GDM1 (cell line): ENCODE measurements at regions not wholly inside any gene's neighbourhood (a gene's known extent, or its start where the extent isn't known, plus 50 kb on each side); places are given as distances from the start of the nearest gene placed in this dataset.
"Not testable (repeated sequence)": the region's sequence is repeated elsewhere in the genome, so short reads cannot be mapped to it uniquely, and the experiment has no call there.

Experiments used
- DNase-seq: peaks from one replicate; lab custom pipeline; 2025; lab: John Stamatoyannopoulos, UW

DNA sequence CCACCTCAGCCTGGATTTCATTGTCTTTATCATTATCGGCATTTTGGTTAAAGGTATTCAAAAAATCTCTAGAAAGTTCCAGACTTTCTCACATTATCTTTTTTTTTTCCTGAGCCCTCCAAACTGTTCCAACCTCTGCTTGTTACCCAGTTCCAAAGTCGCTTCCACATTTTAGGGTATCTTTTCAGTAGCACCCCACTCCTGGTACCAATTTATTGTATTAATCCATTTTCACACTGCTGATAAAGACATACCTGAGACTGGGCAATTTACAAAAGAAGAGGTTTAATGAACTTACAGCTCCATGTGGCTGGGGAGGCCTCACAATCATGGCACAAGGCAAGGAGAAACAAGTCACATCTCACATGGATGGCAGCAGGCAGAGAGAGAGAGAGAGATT is 145.5 kb upstream of the SSTR1 start:
- not testable (repeated sequence) for DNase-seq

DNA sequence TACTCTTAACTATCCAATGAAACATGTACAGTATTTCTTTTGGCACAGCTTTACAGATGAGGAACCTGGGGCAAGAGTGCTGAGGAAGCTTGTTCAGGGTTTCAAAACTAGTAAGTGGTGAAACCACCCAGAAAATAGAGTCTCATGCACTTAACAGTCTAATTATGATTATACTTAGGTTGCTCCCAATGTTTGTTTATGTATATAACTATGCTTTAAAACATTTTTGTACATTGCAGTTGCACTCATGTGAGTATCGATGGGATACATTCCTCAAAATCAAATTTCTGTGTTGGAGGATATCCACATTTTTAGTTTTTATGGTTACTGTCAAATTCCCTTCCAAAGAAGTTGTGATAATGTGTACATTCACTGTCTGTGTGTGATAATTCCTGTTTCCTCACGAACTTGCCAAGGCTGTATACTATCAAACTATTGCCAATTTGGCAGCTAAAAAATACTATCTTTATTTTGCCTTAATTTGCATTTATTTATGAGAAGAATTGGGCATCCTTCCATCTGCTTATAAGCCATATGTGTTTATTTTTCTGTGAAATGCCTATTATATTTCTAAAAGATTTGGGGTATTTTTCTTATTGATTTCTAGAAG is 143.9 kb upstream of the SSTR1 start:
- no peak for DNase-seq

DNA sequence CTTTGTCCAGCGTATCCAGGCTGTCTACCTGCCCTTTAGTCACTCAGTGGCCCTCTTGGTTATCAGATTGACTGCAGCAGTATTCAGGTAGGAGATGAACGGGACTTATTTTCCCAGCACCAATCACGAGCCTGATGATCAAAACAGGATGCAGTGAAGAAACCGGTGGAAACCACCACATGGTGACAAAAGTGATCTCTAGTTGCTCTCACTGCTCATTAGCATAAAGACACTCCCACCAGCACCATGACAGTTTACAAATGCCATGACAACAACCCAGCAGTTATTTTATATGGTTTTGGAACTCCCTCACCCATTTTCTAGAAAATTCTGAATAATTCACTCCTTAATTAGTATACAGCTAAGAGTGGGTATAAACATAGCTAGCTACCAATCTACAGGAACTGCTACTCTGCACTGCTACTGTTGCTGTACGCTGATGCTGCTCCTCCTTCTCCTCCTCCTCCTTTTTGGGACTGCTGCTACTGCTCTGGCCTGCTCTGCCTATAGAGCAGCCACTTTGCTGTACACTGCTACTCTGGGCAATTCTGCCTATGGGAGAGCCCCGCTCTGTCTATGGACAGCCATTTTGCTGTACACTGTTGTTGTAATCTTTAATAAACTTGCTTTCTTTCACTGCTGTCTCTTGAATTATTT is 142.5 kb upstream of the SSTR1 start:
- DNase-seq = no peak

DNA sequence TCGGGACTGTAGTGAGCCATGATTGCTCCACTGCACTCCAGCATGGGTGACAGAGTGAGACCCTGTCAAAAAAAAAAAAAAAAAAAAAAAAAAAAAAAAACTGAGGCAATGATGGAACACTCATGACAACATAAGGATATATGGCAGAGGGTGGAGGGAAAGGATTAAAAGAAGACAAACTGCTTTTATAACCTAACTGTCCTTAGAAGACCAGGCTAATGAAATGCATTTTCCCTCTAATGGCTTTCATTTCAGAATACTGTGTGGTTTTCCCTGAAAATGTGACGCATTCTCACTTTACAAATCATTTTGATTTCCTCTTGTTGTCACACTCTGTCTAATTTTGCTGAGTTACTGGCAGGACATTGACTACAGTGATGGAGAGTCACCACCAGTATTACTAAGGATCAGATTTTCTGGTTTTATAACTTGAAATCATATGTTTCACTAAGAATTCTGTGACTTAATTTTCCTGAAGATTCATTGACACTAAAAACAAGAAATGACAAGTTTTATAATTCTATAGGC is 137.6 kb upstream of the SSTR1 start:
- DNase-seq = no peak

DNA sequence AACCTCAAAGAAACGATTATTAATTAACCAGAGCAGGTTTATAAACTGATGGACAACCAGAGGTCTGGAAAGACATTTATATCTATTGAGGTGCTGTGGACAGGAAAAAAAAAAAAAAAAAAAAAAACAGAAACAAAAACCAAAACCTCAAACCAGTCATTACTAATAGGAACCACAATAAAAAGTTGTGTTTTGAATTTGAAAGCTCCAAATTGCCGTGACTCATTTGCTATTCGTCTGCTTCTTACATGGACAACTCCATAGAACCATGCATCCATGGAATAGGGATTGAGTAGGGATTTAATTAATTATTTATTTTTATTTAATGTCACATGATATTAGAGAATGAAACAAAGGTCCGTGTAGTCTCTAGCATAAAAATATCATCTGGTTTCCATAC is 134.1 kb upstream of the SSTR1 start:
- no peak for DNase-seq

DNA sequence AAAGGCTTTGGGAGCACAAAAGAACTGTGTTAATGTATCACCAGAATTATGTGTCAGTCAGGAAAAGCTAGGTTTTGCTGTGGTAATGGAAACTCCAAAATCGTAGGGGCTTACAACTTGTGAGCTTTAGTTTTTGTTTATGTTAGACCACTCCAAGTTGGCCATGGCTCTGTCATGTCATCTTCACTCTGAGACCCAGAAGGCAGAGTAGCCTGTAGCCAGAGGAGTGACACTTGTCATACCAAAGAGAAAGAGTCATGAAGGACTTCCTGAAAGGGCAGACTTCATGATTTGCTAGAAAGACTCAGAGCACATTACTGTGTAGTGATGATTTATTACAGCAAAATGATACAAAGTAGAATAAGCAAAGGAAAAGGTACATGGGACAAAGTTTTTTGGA is 133.6 kb upstream of the SSTR1 start:
- no peak for DNase-seq

DNA sequence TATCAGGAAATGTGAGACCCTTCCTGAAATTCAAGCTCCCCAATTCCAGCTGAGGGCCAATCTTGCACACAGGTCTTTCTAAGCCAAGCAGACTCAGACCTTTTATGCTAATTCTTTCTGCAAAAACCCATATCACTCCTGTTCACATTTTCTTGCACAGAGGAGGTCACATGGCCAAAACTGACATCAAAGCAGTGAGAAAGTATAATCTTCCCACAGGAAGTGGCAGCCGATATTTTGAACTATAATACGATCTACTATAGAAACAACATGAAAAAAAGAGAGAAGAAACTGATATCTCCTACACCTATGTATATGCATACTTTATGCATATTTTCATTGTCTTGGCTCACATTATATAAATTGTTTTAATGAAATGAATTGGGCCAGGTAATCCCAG is 132.9 kb upstream of the SSTR1 start:
- no peak for DNase-seq

DNA sequence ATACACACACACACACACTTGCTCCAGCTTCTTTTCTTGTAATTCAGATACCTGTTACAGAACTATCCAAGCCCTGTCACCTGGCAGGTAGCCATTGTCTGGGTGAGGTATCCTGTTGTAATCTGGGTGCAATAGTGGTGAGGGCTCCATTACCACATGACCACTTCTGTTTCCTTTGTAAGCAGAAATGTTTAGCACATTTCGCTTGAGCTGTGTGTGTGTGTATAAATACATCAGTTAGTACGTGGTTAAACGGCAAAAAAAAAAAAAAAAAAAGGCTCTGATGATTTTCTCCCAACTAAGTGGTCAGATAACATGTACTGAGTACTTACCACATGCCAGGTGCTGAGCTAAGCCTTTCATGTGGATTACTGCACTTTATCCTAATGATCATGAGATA is 129.3 kb upstream of the SSTR1 start:
- no peak for DNase-seq

DNA sequence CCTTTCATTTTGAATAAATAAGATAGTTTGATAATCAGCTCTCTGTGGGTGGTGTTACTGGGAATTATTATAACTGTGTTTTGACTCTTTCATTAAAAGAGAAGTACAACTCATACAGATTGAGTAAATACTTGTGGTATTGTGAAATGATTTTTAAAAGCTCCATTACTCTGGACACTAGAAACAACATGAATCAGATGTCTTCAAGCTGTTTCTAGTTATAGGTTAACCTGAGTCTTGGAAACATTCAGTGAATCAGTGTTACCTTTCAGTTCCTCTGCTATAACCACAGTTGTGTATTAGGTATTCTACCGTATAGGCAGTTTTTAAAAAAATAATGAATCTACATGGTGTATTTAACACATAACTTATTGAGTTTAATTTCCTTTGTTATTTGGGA is 128.4 kb upstream of the SSTR1 start:
- no peak for DNase-seq

DNA sequence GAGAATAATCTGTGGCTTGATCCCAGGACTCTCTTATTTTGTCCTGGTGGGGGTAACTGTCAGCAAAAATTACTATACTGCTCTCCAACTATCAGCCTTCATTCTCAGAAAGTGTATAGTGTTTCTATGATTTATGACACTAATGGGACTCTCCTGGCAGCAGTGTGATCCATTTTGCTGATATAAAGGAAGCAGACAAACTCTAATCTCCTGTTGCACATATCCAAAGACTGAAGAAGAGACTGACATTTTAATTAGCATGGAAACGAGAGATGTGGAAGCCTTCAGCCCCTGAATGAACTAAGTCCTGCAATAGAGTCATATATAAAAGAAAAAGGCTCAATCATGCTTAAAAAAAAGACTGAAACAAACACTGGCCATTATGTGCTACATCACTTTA is 127.8 kb upstream of the SSTR1 start:
- DNase-seq = no peak

DNA sequence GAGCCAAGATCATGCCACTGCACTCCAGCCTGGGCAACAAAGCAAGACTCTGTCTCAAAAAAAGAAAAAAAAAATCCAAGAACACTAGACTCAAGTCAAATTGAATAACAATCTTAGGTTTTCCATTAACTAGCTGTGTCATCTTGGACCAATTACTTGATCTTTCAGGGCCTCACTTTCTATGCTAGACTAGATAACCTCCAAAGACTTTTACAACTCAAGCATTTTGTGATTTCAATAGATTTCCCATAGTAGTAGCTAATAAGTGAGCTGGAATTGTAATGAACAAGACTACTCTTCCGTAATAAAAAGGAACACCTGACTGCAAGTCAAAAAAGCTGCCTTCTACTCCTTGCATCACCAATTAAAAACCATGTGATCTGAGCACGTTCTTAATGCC is 127.0 kb upstream of the SSTR1 start:
- no peak for DNase-seq

DNA sequence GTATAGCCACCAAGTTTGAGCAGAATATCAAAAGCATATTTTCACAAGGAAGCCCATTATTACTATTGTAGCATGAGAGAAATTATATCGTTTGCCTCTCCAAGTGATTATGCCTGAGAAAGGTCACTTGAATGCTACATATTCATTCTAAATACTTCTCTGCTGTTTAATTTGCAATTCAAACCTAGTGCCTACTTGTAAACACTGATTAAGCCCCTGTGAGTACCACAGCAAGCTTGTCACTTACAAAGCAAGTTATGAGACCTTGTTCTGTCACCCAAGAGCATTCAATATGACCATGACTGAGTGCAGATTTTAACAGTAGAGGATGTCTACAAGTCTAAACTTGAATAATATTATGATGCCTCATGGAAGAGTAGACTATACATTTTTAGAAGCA is 124.7 kb upstream of the SSTR1 start:
- no peak for DNase-seq

DNA sequence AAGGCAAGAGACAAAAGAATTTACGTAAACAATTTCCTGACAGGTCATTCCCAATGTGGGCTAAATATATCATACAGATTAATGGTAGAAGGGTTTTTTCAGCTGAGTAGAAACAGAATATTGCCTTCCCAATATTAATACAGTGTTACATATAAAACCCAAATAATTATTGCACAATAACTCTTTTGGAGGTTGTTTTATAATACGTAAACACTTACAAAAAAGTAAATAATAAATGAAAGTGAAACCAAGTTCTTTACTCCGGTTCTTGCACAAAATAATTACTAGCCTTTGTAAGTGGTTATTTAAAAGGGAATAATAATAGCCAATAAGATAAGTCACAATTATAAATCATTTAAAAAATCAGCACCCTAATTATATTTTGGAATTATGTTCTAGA is 118.6 kb upstream of the SSTR1 start:
- no peak for DNase-seq

DNA sequence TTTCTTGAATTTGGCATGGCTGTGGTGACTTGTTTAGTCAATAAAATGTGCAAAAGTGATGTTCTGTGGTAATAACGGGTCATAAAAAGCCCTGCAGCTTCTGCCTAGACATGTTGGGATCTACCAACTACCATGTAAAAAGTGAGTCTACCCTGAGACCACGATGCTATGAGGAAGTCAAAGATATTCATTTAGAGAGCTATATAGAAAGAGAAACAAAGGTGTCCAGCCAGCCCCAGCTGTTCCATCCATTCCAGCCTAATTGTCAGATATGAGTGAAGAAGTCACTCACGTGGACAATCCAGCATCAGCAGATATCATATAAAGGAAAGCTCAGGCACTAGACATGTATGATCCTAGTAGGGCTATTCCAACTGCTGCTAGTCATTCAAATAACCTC is 117.2 kb upstream of the SSTR1 start:
- no peak for DNase-seq

DNA sequence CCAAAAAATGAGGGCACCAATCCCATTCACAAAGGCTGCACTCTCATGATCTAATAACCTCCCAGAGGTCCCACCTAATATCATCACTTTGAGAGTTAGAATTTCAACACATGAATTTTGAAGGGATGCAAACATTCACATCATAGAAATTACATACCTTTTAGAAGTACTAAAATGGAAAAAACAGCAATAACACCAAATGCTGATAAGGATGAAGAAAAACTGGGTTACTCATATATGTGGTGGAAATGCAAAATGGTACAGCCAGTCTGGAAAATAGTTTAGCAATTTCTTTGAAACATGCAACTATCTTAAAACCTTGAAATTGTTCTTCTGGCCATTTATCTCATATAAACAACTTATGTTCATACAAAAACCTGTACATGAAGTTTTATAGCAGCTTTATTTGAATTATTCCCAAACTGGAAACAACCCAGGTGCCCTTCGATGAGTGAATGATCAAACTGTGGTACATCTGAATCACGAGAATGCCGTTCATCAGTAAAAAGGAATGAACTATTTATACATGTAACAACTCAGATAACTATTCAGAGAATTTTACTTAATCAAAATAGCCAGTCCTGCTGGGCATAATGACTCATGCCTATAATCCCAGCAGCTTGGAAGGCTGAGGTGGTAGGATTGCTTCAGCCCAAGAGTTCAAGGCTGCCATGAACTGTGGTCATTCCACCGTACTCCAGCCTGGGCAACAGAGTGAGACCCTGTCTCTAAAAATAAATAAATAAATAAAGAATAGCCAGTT is 109.4 kb upstream of the SSTR1 start:
- no peak for DNase-seq

DNA sequence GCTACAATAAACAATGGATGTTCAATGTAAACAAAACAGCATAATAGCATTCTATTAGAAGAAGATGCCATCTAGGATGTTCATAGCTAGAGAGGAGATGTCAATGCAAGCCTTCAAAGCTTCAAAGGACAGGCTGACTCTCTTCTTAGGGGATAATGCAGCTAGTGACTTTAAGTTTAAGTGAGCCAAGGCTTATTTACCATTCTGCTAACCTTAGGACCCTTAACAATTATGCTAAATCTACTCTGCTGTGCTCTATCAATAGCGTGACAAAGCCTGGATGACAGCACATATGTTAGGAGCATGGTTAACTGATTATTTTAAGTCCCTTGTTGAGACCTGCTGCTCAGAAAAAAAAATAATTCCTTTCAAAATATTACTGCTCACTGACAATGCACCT is 106.0 kb upstream of the SSTR1 start:
- no peak for DNase-seq

DNA sequence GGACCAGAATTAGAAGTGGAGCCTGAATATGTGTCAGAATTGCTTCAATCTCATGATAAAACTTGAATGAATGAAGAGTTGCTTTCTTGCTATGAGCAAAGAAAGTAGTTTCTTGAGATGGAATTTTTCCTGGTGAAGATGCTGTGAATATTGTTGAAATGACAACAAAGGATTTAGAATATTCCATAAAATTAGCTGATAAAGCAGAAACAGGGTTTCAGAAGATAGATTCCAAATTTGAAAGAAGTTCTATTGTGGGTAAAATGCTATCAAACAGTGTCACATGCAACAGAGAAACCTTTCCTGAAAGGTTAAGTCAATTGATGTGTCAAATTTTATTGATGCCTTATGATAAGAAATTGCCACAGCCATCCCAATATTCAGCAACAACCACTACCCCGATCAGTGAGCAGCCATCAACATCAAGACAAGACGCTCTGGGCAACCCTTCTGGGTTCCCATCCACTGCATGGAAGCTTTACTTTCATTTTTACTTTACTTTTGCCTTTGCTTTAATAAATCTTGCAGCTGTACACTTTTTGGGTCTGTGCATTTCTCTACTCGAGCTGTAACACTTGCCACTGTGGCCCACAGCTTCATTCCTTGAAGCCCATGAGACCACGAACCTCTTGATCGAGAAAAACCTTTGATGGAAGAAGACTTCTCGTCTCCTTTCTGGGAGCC is 104.0 kb upstream of the SSTR1 start:
- DNase-seq = no peak

DNA sequence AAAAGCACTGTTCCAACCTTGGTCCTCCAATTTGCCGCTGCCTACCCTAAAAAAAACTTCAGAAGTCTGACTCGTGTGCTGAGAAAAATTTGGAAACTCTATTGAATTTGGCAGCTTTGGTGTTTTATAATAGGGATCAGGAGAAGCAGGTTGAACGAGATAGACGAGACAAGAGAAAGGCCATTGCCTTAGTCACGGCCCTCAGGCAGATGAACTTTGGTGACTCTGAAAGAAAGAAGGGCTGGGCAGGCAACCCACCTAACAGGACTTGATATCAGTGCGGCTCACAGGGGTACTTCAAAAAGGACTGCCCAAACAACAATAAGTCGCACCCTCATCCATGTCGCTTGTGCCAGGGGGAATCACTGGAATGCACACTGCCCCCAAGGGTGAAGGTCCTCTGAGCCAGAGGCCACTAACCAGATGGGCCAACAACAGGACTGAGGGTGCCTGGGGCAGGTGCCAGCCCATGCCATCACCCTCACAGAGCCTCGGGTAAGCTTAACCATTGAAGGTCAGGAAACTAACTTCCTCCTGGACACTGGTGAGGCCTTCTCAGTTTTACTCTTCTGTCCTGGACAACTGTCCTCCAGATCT is 102.5 kb upstream of the SSTR1 start:
- no peak for DNase-seq

DNA sequence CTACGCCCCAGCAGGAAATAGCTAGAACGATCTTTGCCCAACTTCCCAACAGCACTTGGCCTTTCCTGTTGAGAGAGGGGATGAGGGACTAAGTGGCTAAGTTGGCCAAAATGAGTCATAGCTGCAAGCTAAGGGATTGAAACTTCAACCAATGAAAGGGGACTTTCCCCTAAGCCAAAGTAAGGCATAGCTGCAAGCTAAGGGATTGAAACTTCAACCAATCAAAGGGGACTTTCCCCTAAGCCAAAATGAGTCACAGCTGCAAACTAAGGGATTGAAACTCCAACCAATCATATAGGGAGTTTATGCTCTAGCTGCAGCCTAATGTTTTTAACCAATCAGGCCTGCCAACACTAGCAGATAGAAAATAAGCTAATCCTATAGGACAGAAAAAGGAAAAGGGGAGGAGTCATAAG is 100.5 kb upstream of the SSTR1 start:
- no peak for DNase-seq

DNA sequence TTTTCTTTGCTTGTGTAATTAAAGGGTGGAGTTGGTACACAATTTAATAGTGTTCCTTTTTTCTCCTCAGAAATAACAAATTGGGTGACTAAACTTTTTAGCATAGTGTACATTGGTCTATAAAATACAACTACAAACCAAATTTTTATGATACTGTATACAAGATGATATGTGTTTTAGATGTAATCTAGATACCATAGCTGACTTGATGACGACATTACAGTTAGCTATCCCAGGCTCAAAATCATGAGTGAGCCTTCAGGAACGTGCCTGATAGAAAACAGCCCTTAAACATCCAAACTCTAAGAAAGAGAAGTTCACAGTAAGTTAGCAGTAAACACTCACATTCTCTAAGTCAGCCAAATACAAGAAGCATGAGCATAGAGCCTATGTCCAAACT is 99.0 kb upstream of the SSTR1 start:
- no peak for DNase-seq

DNA sequence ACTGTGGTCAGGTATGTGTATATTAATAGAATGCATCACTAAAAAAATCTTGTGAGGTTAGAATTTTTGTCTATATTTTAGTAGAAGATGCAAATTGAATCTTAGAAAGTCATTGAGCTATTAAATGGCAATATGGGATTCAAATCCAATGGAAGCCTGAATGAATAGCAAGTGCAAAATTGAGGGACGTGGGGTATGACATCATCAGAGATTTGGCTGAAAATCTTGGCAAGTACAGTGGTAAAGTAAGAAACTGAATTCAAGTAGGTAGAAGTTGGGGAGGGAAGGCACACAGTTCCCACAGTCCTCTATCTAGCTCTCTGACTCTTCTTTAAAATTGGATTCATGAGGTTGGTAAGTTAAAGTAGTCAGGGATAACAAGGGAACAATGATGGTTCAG is 97.4 kb upstream of the SSTR1 start:
- DNase-seq = no peak

DNA sequence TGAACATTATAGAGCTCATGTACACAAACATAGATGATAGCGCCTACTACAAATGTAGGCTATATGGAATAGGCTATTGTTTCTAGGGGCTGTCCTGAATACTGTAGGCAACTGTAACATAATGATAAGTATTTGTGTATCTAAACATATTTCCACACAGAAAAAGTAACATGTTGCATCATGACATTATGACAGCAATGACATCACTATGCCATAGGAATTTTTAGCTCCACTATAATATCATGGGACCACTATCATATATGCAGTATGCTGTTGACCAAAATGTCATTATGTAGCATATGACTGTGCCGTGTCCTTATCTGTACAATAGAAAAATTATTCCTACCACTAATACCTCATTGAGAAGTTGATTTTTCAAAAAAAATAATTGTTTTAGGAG is 96.7 kb upstream of the SSTR1 start:
- DNase-seq = no peak
